Gastrocnemius medialis (tissue), 4 donors: ENCODE measurements at regions not wholly inside any gene's neighbourhood (a gene's known extent, or its start where the extent isn't known, plus 50 kb on each side); places are given as distances from the start of the nearest gene placed in this dataset.

Experiments
- ATAC-seq, 2 donors: fragments of 150-250 bp; one replicate each; pipeline ENCODE4 v1.9.1; 2016
- DNase-seq, 2 donors: peaks; one replicate each; pipeline ENCODE4 v3.0.0-alpha.2; 2019
- H3K27ac ChIP-seq, 4 donors: fragments of 200-600 bp; sonication (generic); 1 replicate in 1 of 4; 2 replicates in 3 of 4; pipeline ENCODE4 v1.5.1; 2016 to 2018; ENCODE audit warnings: mild to moderate bottlenecking in 2 of 4, moderate library complexity in 1 of 4
- H3K27me3 ChIP-seq, 3 donors: fragments of 200-600 bp; sonication (generic) in 2 of 3; 1 replicate in 1 of 3; 2 replicates in 2 of 3; pipeline versions ENCODE4 v1.5.1 to v1.6.0; 2016 to 2019; ENCODE audit warnings: mild to moderate bottlenecking in 1 of 3, moderate library complexity in 1 of 3
- H3K36me3 ChIP-seq, 2 donors: fragments of 200-600 bp; sonication (generic) in 1 of 2; one replicate each; pipeline ENCODE4 v1.5.1; 2017 to 2018
- H3K4me1 ChIP-seq, 2 donors: fragments of 200-600 bp; sonication (generic) in 1 of 2; one replicate each; pipeline ENCODE4 v1.5.1; 2016 to 2017; ENCODE audit warnings: mild to moderate bottlenecking in 2 of 2
- H3K4me3 ChIP-seq, 4 donors: fragments of 200-600 bp; sonication (generic) in 3 of 4; 1 replicate in 1 of 4; 2 replicates in 3 of 4; pipeline ENCODE4 v1.5.1; 2016 to 2019; ENCODE audit warnings: mild to moderate bottlenecking in 2 of 4
- H3K9me3 ChIP-seq, 3 donors: fragments of 200-600 bp; sonication (generic) in 2 of 3; 1 replicate in 1 of 3; 2 replicates in 2 of 3; pipeline ENCODE4 v1.5.1; 2016 to 2019
- POLR2A ChIP-seq, 2 donors: fragments of 450-650 bp; IDR thresholded peaks; one replicate each; pipeline ENCODE4 v1.6.1; 2017; ENCODE audit warnings: antibody characterized with exemption in 2 of 2, mild to moderate bottlenecking in 2 of 2, moderate library complexity in 2 of 2
- in situ Hi-C, 4 donors: fragments of 200-750 bp; cut with MboI; loops; one replicate each; pipeline versions ENCODE4 v1.15.0 to v1.8.0; 2017; ENCODE audit warnings: low sequenced_read_pairs in 4 of 4
- intact Hi-C: fragments of 100-400 bp; cut with DNase I; formaldehyde crosslinking; loops from one replicate; pipeline ENCODE4 v1.15.1; 2023; ENCODE audit warnings: low total_unique reads
- TF ChIP-seq, protein P1 (sequence below), 5 experiments: fragments of 450-650 bp in 3 of 5; fragments of 200-600 bp in 2 of 5; sonication (generic) in 2 of 5; IDR thresholded peaks in 4 of 5; conservative IDR thresholded peaks in 1 of 5; 1 replicate in 4 of 5; 2 replicates in 1 of 5; pipeline ENCODE4 v1.5.1; 2016 to 2019; ENCODE audit warnings: antibody characterized with exemption in 5 of 5, mild to moderate bottlenecking in 3 of 5, moderate library complexity in 3 of 5

DNA sequence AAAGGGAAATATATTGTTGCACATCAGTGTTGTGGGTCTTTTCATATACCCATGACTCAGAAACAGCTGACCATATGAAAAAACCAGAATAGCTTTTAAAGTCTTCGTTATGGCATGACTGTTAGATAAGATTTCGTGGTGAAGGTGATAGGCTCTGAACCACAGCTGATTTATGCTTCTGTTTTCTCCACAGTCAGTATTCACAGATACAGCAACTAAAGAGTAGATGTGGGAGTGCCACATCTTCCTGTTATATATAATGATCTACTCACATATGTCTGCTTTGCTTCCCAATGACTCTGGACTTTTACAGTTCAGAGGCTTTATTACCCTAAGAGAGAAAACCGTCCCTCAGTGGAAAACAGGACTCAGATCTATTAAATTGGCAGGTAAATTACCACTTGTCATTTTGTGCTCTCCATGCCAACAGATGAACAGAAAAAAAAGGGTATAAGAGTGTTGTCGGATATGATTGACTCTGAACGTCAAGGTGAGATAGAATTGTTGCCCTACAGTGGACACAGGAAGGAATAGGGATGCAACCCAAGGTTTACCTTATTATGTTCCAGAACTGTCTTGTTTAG is 1037.1 kb downstream of the GALC start:
- intact Hi-C loops: no loop called here
- Histone ChIP-seq H3K4me1 (no peaks in the 10 kb centered on the region), H3K27me3 (no peaks in the 10 kb centered on the region), H3K4me3 (no peak overlapping the region), H3K36me3 (no peaks in the 10 kb centered on the region), H3K27ac (no peak overlapping the region), H3K9me3 (no peaks in the 10 kb centered on the region)
- TF ChIP-seq POLR2A (IDR thresholded peaks at IDR 0.05): no peak
- TF ChIP-seq, protein P1, sequence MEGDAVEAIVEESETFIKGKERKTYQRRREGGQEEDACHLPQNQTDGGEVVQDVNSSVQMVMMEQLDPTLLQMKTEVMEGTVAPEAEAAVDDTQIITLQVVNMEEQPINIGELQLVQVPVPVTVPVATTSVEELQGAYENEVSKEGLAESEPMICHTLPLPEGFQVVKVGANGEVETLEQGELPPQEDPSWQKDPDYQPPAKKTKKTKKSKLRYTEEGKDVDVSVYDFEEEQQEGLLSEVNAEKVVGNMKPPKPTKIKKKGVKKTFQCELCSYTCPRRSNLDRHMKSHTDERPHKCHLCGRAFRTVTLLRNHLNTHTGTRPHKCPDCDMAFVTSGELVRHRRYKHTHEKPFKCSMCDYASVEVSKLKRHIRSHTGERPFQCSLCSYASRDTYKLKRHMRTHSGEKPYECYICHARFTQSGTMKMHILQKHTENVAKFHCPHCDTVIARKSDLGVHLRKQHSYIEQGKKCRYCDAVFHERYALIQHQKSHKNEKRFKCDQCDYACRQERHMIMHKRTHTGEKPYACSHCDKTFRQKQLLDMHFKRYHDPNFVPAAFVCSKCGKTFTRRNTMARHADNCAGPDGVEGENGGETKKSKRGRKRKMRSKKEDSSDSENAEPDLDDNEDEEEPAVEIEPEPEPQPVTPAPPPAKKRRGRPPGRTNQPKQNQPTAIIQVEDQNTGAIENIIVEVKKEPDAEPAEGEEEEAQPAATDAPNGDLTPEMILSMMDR (IDR thresholded peaks at IDR 0.05 in 4 of 5, conservative IDR thresholded peaks at IDR 0.05 in 1 of 5): no peak
- in situ Hi-C loops: no loop called here
- DNase-seq (no peak), ATAC-seq (no peak)

DNA sequence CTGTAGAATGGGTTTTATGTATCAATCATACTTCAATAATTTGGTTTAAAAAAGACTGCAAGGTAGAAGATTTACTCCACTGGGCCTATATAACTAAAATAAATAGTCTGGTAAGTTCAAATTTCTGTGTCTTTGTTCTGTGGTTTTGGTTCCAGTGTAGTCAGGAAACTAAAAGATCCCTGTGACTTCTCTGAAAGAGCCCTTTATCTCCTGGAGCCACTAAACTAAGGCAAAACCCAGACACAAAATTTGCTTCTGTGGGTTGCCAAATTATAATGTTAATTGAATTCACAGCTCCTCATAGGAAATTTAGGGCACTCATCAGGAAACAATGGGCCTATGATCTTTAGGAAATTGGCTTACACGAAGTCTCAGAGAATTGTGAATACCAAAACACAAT is 1038.4 kb downstream of the GALC start:
- no peak overlapping the region for H3K27ac ChIP-seq
- H3K4me1 ChIP-seq: no peaks in the 10 kb centered on the region
- ATAC-seq (no peak), DNase-seq (no peak)
- H3K27me3 ChIP-seq: no peaks in the 10 kb centered on the region
- in situ Hi-C loops: no loop called here
- no peak overlapping the region for H3K4me3 ChIP-seq
- H3K36me3 ChIP-seq: no peaks in the 10 kb centered on the region
- intact Hi-C loops: no loop called here
- no peaks in the 10 kb centered on the region for H3K9me3 ChIP-seq
- no peak for TF ChIP-seq POLR2A (IDR thresholded peaks at IDR 0.05)
- TF ChIP-seq, protein P1 (IDR thresholded peaks at IDR 0.05 in 4 of 5, conservative IDR thresholded peaks at IDR 0.05 in 1 of 5): no peak

DNA sequence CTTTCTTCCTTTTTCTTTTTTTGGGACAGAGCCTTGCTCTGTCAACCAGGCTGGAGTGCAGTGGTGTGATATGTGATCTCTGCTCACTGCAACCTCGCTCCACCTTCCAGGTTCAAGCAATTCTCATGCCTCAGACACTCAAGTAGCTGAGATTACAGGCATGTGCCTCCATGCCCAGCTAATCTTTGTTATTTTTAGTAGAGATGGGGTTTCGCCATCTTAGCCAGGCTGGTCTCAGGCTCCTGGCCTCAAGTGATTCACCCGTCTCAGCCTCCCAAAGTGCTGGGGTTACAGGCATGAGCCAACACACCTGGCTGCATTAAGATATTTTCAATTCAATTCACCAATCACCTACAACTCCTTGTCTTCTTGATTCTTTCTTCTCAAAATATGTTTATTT is 1046.5 kb downstream of the GALC start:
- TF ChIP-seq, protein P1 (IDR thresholded peaks at IDR 0.05 in 4 of 5, conservative IDR thresholded peaks at IDR 0.05 in 1 of 5): no peak
- no peak for TF ChIP-seq POLR2A (IDR thresholded peaks at IDR 0.05)
- no peak overlapping the region for H3K27ac ChIP-seq
- in situ Hi-C loops (no loop called here), intact Hi-C loops (no loop called here)
- ATAC-seq (no peak), DNase-seq (no peak)
- H3K36me3 ChIP-seq: no peaks in the 10 kb centered on the region
- no peaks in the 10 kb centered on the region for H3K4me1 ChIP-seq
- no peaks in the 10 kb centered on the region for H3K27me3 ChIP-seq
- no peaks in the 10 kb centered on the region for H3K9me3 ChIP-seq
- no peak overlapping the region for H3K4me3 ChIP-seq

DNA sequence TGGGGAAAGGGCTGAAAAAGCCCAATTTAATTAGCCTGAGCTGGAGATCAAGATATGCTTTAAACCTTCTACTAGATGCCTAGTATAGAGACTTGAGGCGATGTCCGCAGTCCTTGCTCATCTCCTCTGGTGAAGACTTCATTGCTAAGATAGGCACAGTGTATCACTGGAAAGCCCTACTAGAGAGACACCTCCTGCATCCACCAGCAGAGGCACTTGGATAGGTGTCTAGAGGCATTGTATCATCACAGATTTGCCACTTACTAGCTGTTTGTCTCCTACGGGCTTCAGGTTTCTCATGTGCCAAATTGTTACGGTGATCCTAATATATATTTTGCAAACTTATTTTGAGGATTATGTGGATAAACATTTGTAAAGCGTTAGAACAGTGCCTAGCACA is 1048.5 kb downstream of the GALC start:
- H3K36me3 ChIP-seq: no peaks in the 10 kb centered on the region
- DNase-seq: no peak
- H3K27me3 ChIP-seq: no peaks in the 10 kb centered on the region
- H3K4me1 ChIP-seq: no peaks in the 10 kb centered on the region
- ATAC-seq: no peak
- no peaks in the 10 kb centered on the region for H3K9me3 ChIP-seq
- no peak for TF ChIP-seq POLR2A (IDR thresholded peaks at IDR 0.05)
- TF ChIP-seq, protein P1 (IDR thresholded peaks at IDR 0.05 in 4 of 5, conservative IDR thresholded peaks at IDR 0.05 in 1 of 5): no peak
- H3K27ac ChIP-seq: no peak overlapping the region
- intact Hi-C loops: no loop called here
- in situ Hi-C loops: no loop called here
- no peak overlapping the region for H3K4me3 ChIP-seq
